ENCODE measurements at regions not wholly inside any gene's neighbourhood (a gene's known extent, or its start where the extent isn't known, plus 50 kb on each side); places are given as distances from the start of the nearest gene placed in this dataset.

DNA sequence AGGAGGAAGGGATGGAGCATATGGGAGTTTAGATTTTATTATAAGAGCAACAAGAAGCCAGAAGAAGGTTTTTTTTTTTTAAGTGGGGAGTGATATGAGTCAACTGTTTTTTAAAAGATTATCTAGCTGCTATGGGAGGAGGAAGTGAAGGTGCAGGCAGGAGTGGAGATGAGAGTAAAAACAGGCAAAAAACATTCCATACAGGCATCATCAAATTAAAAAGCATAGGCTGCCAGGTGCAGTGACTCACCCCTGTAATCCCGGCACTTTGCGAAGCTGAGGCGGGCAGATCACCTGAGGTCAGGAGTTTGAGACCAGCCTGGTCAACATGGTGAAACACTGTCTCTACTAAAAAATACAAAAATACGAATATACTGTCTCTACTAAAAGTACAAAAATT is 368.4 kb upstream of the MTNR1B start:
- ChIA-PET POLR2A (interaction anchor here (0.6 kb wide), 1 partner anchor 24 kb away, joined by 3 read pairs; no protein-coding TSS in a partner anchor), CTCF (no interaction called here)
- no peak overlapping the region for H3K27ac Mint-ChIP-seq (ENCODE audit: unreplicated experiment)
- no peaks in the 10 kb centered on the region for H3K4me1 ChIP-seq
- peaks cover 14% of the 10 kb centered on the region for H3K27me3 Mint-ChIP-seq (ENCODE audit: insufficient read depth, unreplicated experiment)
- H3K36me3 ChIP-seq (ENCODE audit: control insufficient read depth, insufficient read depth, low read length): no peaks in the 10 kb centered on the region
- H3K4me3 ChIP-seq (ENCODE audit: low read depth, low read length): no peak overlapping the region
- TF ChIP-seq, protein P1, sequence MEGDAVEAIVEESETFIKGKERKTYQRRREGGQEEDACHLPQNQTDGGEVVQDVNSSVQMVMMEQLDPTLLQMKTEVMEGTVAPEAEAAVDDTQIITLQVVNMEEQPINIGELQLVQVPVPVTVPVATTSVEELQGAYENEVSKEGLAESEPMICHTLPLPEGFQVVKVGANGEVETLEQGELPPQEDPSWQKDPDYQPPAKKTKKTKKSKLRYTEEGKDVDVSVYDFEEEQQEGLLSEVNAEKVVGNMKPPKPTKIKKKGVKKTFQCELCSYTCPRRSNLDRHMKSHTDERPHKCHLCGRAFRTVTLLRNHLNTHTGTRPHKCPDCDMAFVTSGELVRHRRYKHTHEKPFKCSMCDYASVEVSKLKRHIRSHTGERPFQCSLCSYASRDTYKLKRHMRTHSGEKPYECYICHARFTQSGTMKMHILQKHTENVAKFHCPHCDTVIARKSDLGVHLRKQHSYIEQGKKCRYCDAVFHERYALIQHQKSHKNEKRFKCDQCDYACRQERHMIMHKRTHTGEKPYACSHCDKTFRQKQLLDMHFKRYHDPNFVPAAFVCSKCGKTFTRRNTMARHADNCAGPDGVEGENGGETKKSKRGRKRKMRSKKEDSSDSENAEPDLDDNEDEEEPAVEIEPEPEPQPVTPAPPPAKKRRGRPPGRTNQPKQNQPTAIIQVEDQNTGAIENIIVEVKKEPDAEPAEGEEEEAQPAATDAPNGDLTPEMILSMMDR (IDR thresholded peaks at IDR 0.05; ENCODE audit: insufficient read depth in 1 of 2, low read depth in 1 of 2, low read length in 1 of 2, severe bottlenecking in 1 of 2, unreplicated experiment in 1 of 2): no peak
- H3K9me3 ChIP-seq: no peaks in the 10 kb centered on the region
- no peak overlapping the region for H3K4me3 Mint-ChIP-seq (ENCODE audit: unreplicated experiment)
- BruUV-seq (replicated peaks): no TSS peak
- no peak for DNase-seq
- H3K4me1 Mint-ChIP-seq (ENCODE audit: low read depth, unreplicated experiment): no peaks in the 10 kb centered on the region
- no peaks in the 10 kb centered on the region for H3K9me3 Mint-ChIP-seq (ENCODE audit: unreplicated experiment)
- intact Hi-C loops (cut with micrococcal nuclease; ENCODE audit: unreplicated experiment): no loop called here
- no peaks in the 10 kb centered on the region for H3K27me3 ChIP-seq (replicated peaks; ENCODE audit: control insufficient read depth, insufficient read depth, low read length)
- H3K36me3 Mint-ChIP-seq (ENCODE audit: insufficient read depth, unreplicated experiment): no peaks in the 10 kb centered on the region

DNA sequence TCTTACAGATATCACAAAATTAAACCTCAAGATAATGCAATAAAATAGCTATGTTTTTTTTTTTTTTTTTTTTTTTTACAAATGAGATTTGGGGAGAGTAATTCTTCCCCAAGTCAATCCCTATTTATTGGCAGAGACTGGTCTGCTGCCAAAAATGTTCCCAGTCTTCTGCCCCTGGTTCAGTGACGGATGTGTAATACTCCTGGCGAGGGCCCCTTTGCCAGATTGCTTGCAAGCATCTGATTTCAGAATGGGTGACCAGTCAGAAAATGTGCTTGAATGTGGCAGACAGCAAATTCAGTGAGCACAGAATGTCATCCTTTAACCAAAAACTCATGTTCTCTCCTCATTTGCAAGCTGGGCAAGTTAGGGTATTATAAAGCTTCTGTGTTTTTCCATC is 363.8 kb upstream of the MTNR1B start:
- CTCF ChIA-PET: no interaction called here
- intact Hi-C loops (cut with micrococcal nuclease; ENCODE audit: unreplicated experiment): no loop called here
- no TSS peak for BruUV-seq (replicated peaks)
- Histone ChIP-seq H3K4me3 (ENCODE audit: low read depth, low read length) (no peak overlapping the region), H3K36me3 (ENCODE audit: control insufficient read depth, insufficient read depth, low read length) (no peaks in the 10 kb centered on the region), H3K9me3 (no peaks in the 10 kb centered on the region), H3K27me3 (replicated peaks; ENCODE audit: control insufficient read depth, insufficient read depth, low read length) (no peaks in the 10 kb centered on the region), H3K4me1 (no peaks in the 10 kb centered on the region)
- Mint-ChIP-seq H3K9me3 (ENCODE audit: unreplicated experiment) (no peaks in the 10 kb centered on the region), H3K4me3 (ENCODE audit: unreplicated experiment) (no peak overlapping the region), H3K36me3 (ENCODE audit: insufficient read depth, unreplicated experiment) (no peaks in the 10 kb centered on the region), H3K27me3 (ENCODE audit: insufficient read depth, unreplicated experiment) (peaks cover 9% of the 10 kb centered on the region), H3K27ac (ENCODE audit: unreplicated experiment) (no peak overlapping the region), H3K4me1 (ENCODE audit: low read depth, unreplicated experiment) (no peaks in the 10 kb centered on the region)
- TF ChIP-seq, protein P1 (IDR thresholded peaks at IDR 0.05; ENCODE audit: insufficient read depth in 1 of 2, low read depth in 1 of 2, low read length in 1 of 2, severe bottlenecking in 1 of 2, unreplicated experiment in 1 of 2): no peak
- POLR2A ChIA-PET: no interaction called here
- no peak for DNase-seq

DNA sequence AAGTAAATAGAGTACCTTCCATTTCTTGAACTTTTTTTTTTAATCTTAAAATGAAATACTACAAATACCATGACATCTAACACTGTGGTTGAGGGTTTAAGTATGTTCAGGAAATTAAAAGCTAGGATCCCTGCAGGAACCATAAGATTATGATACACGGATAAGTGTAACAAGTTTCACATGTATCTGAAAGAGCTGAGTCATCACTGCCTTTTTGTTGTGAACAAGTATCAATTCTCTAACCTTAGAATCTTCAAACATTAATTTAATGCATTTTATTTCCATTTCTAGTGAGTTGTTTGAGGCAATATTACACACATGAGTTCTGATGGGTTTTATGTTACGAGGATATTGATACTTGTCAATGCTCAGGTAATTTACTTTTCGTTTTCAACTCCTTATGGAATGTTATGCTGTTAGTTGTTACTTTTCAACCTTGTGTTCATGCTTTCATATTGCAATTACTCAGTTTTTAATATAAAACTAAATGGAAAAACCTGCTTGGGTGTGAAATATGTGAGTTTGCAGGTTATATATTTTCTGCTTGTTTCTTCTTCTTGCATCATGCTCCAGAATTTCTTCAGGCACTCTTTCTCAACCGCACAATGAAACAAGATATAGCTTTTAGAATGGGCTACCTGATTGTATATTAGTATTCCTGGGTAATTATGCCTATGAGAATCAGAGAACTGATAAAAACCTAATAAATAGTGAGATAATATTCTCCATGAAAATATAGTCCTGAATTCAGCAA is 361.3 kb upstream of the MTNR1B start:
- Histone ChIP-seq H3K4me3 (ENCODE audit: low read depth, low read length) (no peak overlapping the region), H3K4me1 (no peaks in the 10 kb centered on the region), H3K27me3 (replicated peaks; ENCODE audit: control insufficient read depth, insufficient read depth, low read length) (no peaks in the 10 kb centered on the region), H3K9me3 (no peaks in the 10 kb centered on the region), H3K36me3 (ENCODE audit: control insufficient read depth, insufficient read depth, low read length) (no peaks in the 10 kb centered on the region)
- H3K27me3 Mint-ChIP-seq (ENCODE audit: insufficient read depth, unreplicated experiment): peaks cover 12% of the 10 kb centered on the region
- POLR2A ChIA-PET: no interaction called here
- no peak overlapping the region for H3K4me3 Mint-ChIP-seq (ENCODE audit: unreplicated experiment)
- no peak overlapping the region for H3K27ac Mint-ChIP-seq (ENCODE audit: unreplicated experiment)
- H3K4me1 Mint-ChIP-seq (ENCODE audit: low read depth, unreplicated experiment): no peaks in the 10 kb centered on the region
- CTCF ChIA-PET: no interaction called here
- H3K9me3 Mint-ChIP-seq (ENCODE audit: unreplicated experiment): no peaks in the 10 kb centered on the region
- intact Hi-C loops (cut with micrococcal nuclease; ENCODE audit: unreplicated experiment): no loop called here
- H3K36me3 Mint-ChIP-seq (ENCODE audit: insufficient read depth, unreplicated experiment): no peaks in the 10 kb centered on the region
- no peak for DNase-seq
- TF ChIP-seq, protein P1 (IDR thresholded peaks at IDR 0.05; ENCODE audit: insufficient read depth in 1 of 2, low read depth in 1 of 2, low read length in 1 of 2, severe bottlenecking in 1 of 2, unreplicated experiment in 1 of 2): no peak
- BruUV-seq (replicated peaks): no TSS peak

Data from Caco-2 (cell line).